ENCODE measurements at regions not wholly inside any gene's neighbourhood (a gene's known extent, or its start where the extent isn't known, plus 50 kb on each side); places are given as distances from the start of the nearest gene placed in this dataset.

DNA sequence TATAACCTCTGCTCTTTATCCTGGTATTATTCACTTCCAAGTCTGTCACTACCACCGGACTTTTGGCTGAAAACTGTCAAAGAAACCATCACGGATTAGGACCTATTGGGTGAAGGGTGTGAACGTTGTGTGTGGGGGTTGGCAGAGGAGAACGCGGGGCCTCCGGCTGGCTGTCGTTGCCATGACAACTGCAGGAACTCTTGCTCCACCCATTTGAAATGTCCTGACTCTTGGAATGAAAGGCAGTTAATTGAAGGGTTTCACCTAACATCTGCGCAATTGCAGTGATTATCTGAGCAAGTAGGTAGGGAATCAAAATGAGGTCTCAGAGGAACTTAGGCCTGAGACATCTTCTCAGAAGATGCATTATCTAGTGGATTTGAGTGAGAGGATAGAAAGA lies 60.9 kb upstream of the CLMP start:
- no peak for DNase-seq (ENCODE audit: low read depth)

GRCh38 chr11:123254357-123254756 lies 59.3 kb upstream of the CLMP start:
- DNase-seq (ENCODE audit: low read depth) = no peak

DNA sequence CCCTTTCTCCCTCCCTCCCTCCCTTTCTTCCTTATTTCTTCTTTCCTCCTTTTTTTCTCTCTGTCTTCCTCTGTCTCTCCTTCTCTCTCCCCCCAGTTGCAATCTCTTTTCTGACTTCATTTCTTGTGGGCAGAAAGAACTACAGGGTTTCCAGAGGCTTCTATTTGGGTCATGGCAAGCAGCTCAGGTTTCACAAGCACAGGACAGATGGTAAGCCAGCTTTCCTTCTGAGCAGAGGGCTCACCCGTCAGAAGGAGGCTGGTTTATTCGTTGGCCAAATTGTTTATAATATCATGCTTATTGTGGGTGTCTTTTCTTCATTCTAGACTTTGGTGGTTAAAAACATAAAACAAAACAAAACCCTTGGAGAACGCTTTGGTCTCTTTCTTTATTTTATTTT lies 58.9 kb upstream of the CLMP start:
- no peak for DNase-seq (ENCODE audit: low read depth)

DNA sequence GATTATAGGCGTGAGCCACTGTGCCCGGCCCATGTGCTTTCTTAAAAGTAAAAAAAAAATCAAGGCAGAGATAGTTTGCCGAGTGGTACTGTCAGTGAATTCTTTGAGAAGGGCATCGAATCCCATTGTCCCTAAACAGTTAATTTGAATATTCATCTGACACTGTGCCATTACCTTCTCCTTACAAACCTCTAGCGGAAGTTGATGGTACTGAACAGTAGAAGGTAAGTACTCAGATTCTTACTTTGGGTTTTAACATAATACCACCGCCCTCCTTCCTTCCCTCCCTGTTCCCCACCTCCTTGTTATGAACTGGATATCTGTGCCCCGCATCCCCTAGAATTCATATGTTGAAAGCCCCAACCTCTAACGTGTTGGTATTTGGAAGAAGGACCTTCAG lies 58.2 kb upstream of the CLMP start:
- no peak for DNase-seq (ENCODE audit: low read depth)

- no peak for DNase-seq (ENCODE audit: low read depth)
Measured at GRCh38 chr11:123251657-123252344, 56.8 kb upstream of the CLMP start.

- DNase-seq (ENCODE audit: low read depth) = no peak
Measured at GRCh38 chr11:123250892-123251656, 56.0 kb upstream of the CLMP start.

DNA sequence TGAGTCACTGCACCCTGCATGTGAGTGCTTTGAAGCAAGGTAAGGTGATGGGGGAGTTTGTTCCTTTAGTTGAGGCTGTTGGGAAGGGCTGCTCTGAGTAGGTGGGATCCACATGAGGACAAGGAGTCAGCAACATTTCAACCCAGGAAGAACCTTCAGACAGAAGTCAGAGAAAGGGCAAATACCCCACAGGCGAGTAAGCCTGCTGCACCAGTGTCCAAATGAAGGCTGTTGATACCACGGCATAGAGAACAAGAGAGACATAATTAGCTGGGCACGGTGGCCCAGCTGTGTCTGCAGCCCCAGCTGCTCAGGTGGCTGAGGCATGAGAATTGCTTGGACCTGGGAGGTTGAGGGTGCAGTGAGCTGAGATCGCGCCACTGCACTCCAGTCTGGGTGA lies 54.3 kb upstream of the CLMP start:
- no peak for DNase-seq (ENCODE audit: low read depth)

DNA sequence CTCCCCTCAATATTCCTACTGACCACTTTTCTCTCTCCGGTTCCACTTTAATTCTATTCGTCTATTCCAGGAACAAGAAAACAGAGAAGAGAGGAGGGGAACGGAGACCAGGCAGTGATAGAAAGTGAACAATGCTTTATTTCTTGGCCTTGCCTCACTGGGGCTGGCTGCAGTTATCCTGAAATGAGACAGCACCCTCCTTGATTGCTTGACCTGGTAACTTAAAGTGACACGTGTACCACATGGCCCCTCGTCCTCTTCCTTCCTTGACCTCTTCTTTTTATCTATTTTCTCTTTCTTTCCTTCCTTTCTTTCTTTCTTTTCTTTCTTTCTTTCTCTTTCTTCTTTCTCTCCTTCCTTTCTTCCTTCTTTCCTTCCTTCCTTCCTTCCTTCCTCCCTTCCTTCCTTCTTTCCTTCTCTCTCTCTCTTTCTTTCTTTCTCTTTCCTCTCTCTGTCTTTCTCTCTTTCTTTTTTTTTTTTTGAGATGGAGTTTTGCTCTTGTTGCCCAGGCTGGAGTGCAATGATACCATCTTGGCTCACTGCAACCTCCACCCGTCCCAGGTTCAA lies 52.8 kb upstream of the CLMP start:
- no peak for DNase-seq (ENCODE audit: low read depth)

- DNase-seq (ENCODE audit: low read depth) = no peak
Measured at GRCh38 chr11:123247496-123247799, 52.4 kb upstream of the CLMP start.

- DNase-seq (ENCODE audit: low read depth) = peak; percentile 80
Measured at GRCh38 chr11:123246749-123247495, 51.9 kb upstream of the CLMP start.

GRCh38 chr11:123245567-123245966 lies 50.5 kb upstream of the CLMP start:
- DNase-seq (ENCODE audit: low read depth) = no peak
